ENCODE measurements at regions not wholly inside any gene's neighbourhood (a gene's known extent, or its start where the extent isn't known, plus 50 kb on each side); places are given as distances from the start of the nearest gene placed in this dataset.

DNA sequence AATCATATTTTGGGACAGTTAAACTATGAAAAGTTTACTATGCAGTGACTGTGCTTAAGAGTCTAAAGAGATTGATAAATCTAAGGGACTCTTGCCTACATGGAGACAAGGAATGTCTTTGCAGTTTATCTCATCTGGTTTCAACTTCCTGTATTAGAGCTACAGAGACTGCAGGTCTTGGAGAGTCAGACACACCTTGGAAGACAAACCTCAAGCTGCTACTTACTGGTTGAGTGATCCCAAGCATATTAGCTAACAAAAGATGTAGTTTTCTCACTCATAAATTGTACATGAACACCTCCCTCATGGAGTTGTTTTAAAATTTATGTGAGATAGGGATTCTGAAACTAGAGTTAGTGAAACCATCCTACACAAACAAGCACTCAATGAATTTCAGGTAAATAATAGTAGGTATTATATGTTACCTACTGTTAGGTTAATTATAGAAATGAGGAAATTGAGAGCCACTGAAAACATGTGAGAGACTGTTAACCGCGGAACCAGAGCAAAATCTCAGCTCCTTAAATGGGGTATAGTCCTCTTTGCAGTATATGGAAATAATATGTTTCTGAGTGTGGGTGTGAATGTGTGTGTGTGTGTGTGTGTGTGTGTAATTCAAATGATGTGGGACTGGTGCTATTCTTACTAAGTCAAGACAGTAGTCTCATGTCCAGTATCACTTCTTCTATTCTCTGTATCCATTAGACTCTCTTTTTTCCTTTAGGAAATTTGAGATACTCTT lies 752.1 kb downstream of the DTWD2 start:
- ChIA-PET CTCF (no interaction called here), POLR2A (ENCODE audit: unreplicated experiment) (no interaction called here)
- H2AFZ ChIP-seq: no peak overlapping the region
- H3K36me3 ChIP-seq (ENCODE audit: low read depth): no peaks in the 10 kb centered on the region
- H3K27me3 ChIP-seq (ENCODE audit: insufficient read depth, low read depth): 0 out of 2 replicates have a peak, but pooled peaks cover 4% of the 10 kb centered on the region
- no peaks in the 10 kb centered on the region for H3K4me1 ChIP-seq (replicated peaks; ENCODE audit: insufficient read depth)
- no peaks in the 10 kb centered on the region for H3F3A ChIP-seq (ENCODE audit: insufficient read depth, low read depth)
- H3K9me3 ChIP-seq (ENCODE audit: insufficient read depth, low read depth): no peaks in the 10 kb centered on the region
- no TSS peak for BruUV-seq (replicated peaks)
- no peak for DNase-seq
- no peak overlapping the region for H3K4me3 ChIP-seq
- H3K4me2 ChIP-seq: no peak overlapping the region
- H3K9me2 ChIP-seq (ENCODE audit: insufficient read depth): no peaks in the 10 kb centered on the region
- H4K20me1 ChIP-seq (ENCODE audit: insufficient read depth): no peaks in the 10 kb centered on the region
- H3K79me2 ChIP-seq (ENCODE audit: low read depth): no peaks in the 10 kb centered on the region
- intact Hi-C loops (cut with micrococcal nuclease; ENCODE audit: unreplicated experiment): no loop called here
- H3K27ac ChIP-seq: no peak overlapping the region
- TF ChIP-seq EZH2 (IDR thresholded peaks at IDR 0.05; ENCODE audit: low read depth): no peak
- TF ChIP-seq, protein P1, sequence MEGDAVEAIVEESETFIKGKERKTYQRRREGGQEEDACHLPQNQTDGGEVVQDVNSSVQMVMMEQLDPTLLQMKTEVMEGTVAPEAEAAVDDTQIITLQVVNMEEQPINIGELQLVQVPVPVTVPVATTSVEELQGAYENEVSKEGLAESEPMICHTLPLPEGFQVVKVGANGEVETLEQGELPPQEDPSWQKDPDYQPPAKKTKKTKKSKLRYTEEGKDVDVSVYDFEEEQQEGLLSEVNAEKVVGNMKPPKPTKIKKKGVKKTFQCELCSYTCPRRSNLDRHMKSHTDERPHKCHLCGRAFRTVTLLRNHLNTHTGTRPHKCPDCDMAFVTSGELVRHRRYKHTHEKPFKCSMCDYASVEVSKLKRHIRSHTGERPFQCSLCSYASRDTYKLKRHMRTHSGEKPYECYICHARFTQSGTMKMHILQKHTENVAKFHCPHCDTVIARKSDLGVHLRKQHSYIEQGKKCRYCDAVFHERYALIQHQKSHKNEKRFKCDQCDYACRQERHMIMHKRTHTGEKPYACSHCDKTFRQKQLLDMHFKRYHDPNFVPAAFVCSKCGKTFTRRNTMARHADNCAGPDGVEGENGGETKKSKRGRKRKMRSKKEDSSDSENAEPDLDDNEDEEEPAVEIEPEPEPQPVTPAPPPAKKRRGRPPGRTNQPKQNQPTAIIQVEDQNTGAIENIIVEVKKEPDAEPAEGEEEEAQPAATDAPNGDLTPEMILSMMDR (conservative IDR thresholded peaks at IDR 0.05): no peak

DNA sequence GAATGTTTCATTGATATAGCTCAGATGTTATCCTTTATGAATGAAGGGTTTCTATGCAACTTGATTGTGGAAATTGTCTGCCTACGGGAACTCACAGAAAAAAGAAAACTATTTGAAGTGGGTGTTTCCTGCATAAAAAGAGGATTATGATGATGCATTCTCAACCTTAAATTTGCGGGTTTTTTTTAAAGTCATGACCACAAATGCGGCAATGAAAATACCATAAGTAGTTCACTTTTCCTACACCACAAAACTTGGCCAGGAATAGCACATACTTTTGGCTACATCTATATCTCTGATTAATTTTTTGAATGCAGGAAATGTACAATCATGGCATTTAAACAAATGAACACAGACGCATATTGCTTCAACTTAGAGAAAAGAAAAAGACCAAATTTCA lies 754.7 kb downstream of the DTWD2 start:
- no peaks in the 10 kb centered on the region for H3K4me1 ChIP-seq (replicated peaks; ENCODE audit: insufficient read depth)
- no peak for DNase-seq
- 0 out of 2 replicates have a peak, but pooled peaks cover 4% of the 10 kb centered on the region for H3K27me3 ChIP-seq (ENCODE audit: insufficient read depth, low read depth)
- H3K9me3 ChIP-seq (ENCODE audit: insufficient read depth, low read depth): no peaks in the 10 kb centered on the region
- ChIA-PET CTCF (no interaction called here), POLR2A (ENCODE audit: unreplicated experiment) (no interaction called here)
- no peaks in the 10 kb centered on the region for H3K36me3 ChIP-seq (ENCODE audit: low read depth)
- H3K9me2 ChIP-seq (ENCODE audit: insufficient read depth): no peaks in the 10 kb centered on the region
- no peak for TF ChIP-seq EZH2 (IDR thresholded peaks at IDR 0.05; ENCODE audit: low read depth)
- TF ChIP-seq, protein P1 (conservative IDR thresholded peaks at IDR 0.05): no peak
- no TSS peak for BruUV-seq (replicated peaks)
- no peaks in the 10 kb centered on the region for H4K20me1 ChIP-seq (ENCODE audit: insufficient read depth)
- no peaks in the 10 kb centered on the region for H3F3A ChIP-seq (ENCODE audit: insufficient read depth, low read depth)
- H3K27ac ChIP-seq: no peak overlapping the region
- no peak overlapping the region for H2AFZ ChIP-seq
- H3K4me3 ChIP-seq: no peak overlapping the region
- H3K4me2 ChIP-seq: no peak overlapping the region
- intact Hi-C loops (cut with micrococcal nuclease; ENCODE audit: unreplicated experiment): no loop called here
- no peaks in the 10 kb centered on the region for H3K79me2 ChIP-seq (ENCODE audit: low read depth)

DNA sequence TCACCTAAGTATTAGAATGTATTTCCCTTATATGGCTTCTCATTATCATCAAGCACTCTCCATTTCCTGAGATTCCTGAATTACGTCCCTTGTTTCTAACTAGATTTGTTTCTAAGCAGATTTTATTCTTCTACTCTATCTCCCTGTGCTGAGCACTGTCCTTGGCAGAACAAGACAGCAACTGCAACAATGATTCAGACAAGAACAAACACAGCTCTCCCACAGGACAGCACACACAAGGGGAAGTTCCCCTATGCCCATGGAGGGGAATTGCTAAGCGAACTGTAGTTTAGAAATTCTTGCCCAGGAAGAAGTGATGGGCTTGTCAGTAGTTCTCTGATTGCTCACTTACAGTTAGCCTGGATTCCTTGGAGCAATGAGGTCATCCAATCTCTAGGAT lies 759.9 kb downstream of the DTWD2 start:
- no peaks in the 10 kb centered on the region for H3K9me2 ChIP-seq (ENCODE audit: insufficient read depth)
- H3K4me3 ChIP-seq: no peak overlapping the region
- H3F3A ChIP-seq (ENCODE audit: insufficient read depth, low read depth): no peaks in the 10 kb centered on the region
- CTCF ChIA-PET: no interaction called here
- intact Hi-C loops (cut with micrococcal nuclease; ENCODE audit: unreplicated experiment): no loop called here
- H3K4me2 ChIP-seq: no peak overlapping the region
- H3K27ac ChIP-seq: no peak overlapping the region
- TF ChIP-seq, protein P1 (conservative IDR thresholded peaks at IDR 0.05): no peak
- no peak for TF ChIP-seq EZH2 (IDR thresholded peaks at IDR 0.05; ENCODE audit: low read depth)
- no peaks in the 10 kb centered on the region for H4K20me1 ChIP-seq (ENCODE audit: insufficient read depth)
- H3K4me1 ChIP-seq (replicated peaks; ENCODE audit: insufficient read depth): no peaks in the 10 kb centered on the region
- no peaks in the 10 kb centered on the region for H3K79me2 ChIP-seq (ENCODE audit: low read depth)
- no peaks in the 10 kb centered on the region for H3K9me3 ChIP-seq (ENCODE audit: insufficient read depth, low read depth)
- no peak for DNase-seq
- no peaks in the 10 kb centered on the region for H3K36me3 ChIP-seq (ENCODE audit: low read depth)
- BruUV-seq (replicated peaks): no TSS peak
- no peaks in the 10 kb centered on the region for H3K27me3 ChIP-seq (ENCODE audit: insufficient read depth, low read depth)
- POLR2A ChIA-PET (ENCODE audit: unreplicated experiment): no interaction called here
- no peak overlapping the region for H2AFZ ChIP-seq
